ENCODE measurements at regions not wholly inside any gene's neighbourhood (a gene's known extent, or its start where the extent isn't known, plus 50 kb on each side); places are given as distances from the start of the nearest gene placed in this dataset.

- no peaks in the 10 kb centered on the region for H3K9me3 ChIP-seq (replicated peaks; ENCODE audit: control insufficient read depth, insufficient read depth, low read length)
- peaks cover 0 to 4% of the 10 kb centered on the region in 2 experiments for H3K27me3 ChIP-seq (ENCODE audit: control insufficient read depth in 2 of 2, insufficient read depth in 2 of 2, low read length in 2 of 2)
- H4K20me1 ChIP-seq (replicated peaks; ENCODE audit: control insufficient read depth, extremely low read depth, insufficient read depth, low read length): no peaks in the 10 kb centered on the region
- H3K9ac ChIP-seq (replicated peaks; ENCODE audit: extremely low read depth, insufficient read depth, low read length): no peak overlapping the region
- ChIA-PET POLR2A (no interaction called here), CTCF (interaction anchor here (2.8 kb wide), 1 partner anchor 9 kb away, joined by 12 read pairs; no protein-coding TSS in a partner anchor)
- no peaks in the 10 kb centered on the region for H3K9me1 ChIP-seq (replicated peaks; ENCODE audit: control insufficient read depth, extremely low read depth, insufficient read depth, low read length)
- H3K4me3 ChIP-seq (replicated peaks in 1 of 3; ENCODE audit: insufficient read depth in 1 of 3, low read depth in 1 of 3, low read length in 3 of 3): no peak overlapping the region
- H3K79me2 ChIP-seq (ENCODE audit: control insufficient read depth, insufficient read depth, low read length): no peaks in the 10 kb centered on the region
- H3K27ac ChIP-seq (ENCODE audit: insufficient read depth, low read depth, low read length): no peak overlapping the region
- H3K4me2 ChIP-seq (ENCODE audit: insufficient read depth, low read length): no peak overlapping the region
- intact Hi-C loops (cut with micrococcal nuclease) (no loop called here), dilution Hi-C loops (cut with MboI; ENCODE audit: extremely low pct_ligation_motif_present, low sequenced_read_pairs) (no loop called here)
- FAIRE-seq (no peak), DNase-seq (ENCODE audit: low read depth, low spot score) (no peak)
- H3K36me3 ChIP-seq (ENCODE audit: control insufficient read depth in 2 of 2, extremely low read depth in 1 of 2, insufficient read depth in 2 of 2, low read length in 2 of 2): no peaks in the 10 kb centered on the region
- H3K4me1 ChIP-seq (ENCODE audit: control insufficient read depth, extremely low read depth, insufficient read depth, low read length): no peaks in the 10 kb centered on the region
- no peak for TF ChIP-seq FOS (IDR thresholded peaks at IDR 0.05; ENCODE audit: borderline replicate concordance, insufficient read depth, low read length)
- TF ChIP-seq MYC (IDR thresholded peaks at IDR 0.05; ENCODE audit: low read depth, low read length): no peak
- TF ChIP-seq GATA2 (IDR thresholded peaks at IDR 0.05; ENCODE audit: insufficient read depth, insufficient read length, low read depth, low read length): no peak
- TF ChIP-seq EZH2 (IDR thresholded peaks at IDR 0.05; ENCODE audit: borderline replicate concordance, low read depth, low read length, severe bottlenecking): no peak
- TF ChIP-seq CTCF (IDR thresholded peaks at IDR 0.05; ENCODE audit: extremely low read depth in 1 of 2, insufficient read depth in 1 of 2, low read depth in 1 of 2, low read length in 2 of 2): no peak
- no peak for TF ChIP-seq POLR2AphosphoS5 (IDR thresholded peaks at IDR 0.05; ENCODE audit: insufficient read depth, low read depth, low read length)
- no peak for TF ChIP-seq POLR2A (IDR thresholded peaks at IDR 0.05; ENCODE audit: low read depth, low read length)
- no peak for TF ChIP-seq JUN (IDR thresholded peaks at IDR 0.05; ENCODE audit: borderline replicate concordance, insufficient read depth, insufficient read length, low read depth)
- no peak for TF ChIP-seq MAX (IDR thresholded peaks at IDR 0.05; ENCODE audit: insufficient read depth, insufficient read length)
- no peak overlapping the region for H2AFZ ChIP-seq (ENCODE audit: low read depth, low read length)
- no TSS peak for BruUV-seq (replicated peaks)
Measured at GRCh38 chr20:51333971-51334370, 208.5 kb downstream of the NFATC2 start.
